ENCODE measurements at regions not wholly inside any gene's neighbourhood (a gene's known extent, or its start where the extent isn't known, plus 50 kb on each side); places are given as distances from the start of the nearest gene placed in this dataset.

DNA sequence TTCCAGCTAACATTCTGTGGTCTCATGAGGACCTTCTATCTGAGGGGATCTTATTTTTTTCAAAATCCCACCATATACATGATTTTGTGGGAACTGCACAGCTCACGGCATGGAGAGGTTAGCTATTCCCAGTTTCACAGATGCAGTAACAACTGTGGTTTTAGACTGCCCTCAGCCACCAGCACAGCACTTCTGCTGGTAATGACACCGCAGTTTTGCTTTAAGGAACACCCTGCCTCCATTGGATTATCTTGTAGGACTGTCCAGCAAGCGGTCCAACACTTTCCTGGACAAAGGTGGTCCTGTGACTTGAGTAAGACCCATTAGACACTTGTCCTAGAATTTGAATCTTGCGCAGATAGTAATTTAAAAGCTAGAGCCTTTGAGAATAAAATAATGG, 65.3 kb upstream of the SMNDC1 start:
- no peak for DNase-seq (ENCODE audit: low read depth in 2 of 2)
- no peak overlapping the region for H2AFZ ChIP-seq (ENCODE audit: low read length)
- no peaks in the 10 kb centered on the region for H4K20me1 ChIP-seq (ENCODE audit: control insufficient read depth, extremely low read depth, insufficient read depth, low read length)
- no peak overlapping the region for H3K4me3 ChIP-seq (replicated peaks in 1 of 4; ENCODE audit: control extremely low read depth in 1 of 4, insufficient read depth in 1 of 4, low read depth in 3 of 4, low read length in 4 of 4)
- H3K9me3 ChIP-seq (ENCODE audit: control insufficient read depth, insufficient read depth, low read depth, low read length): no peaks in the 10 kb centered on the region
- H3K79me2 ChIP-seq (ENCODE audit: control insufficient read depth, insufficient read depth, low read length): no peaks in the 10 kb centered on the region
- H3K27me3 ChIP-seq (ENCODE audit: control insufficient read depth, insufficient read depth, low read length): no peaks in the 10 kb centered on the region
- H3K4me2 ChIP-seq (ENCODE audit: extremely low read depth, insufficient read depth, low read length): no peak overlapping the region
- H3K9ac ChIP-seq (ENCODE audit: insufficient read depth, low read length): no peak overlapping the region
- H3K4me1 ChIP-seq (ENCODE audit: control insufficient read depth, extremely low read depth, insufficient read depth, low read length): peaks cover 4% of the 10 kb centered on the region
- TF ChIP-seq CTCF (conservative IDR thresholded peaks at IDR 0.05 in 1 of 2, IDR thresholded peaks at IDR 0.05 in 1 of 2; ENCODE audit: low read depth in 1 of 2, low read length in 2 of 2) (no peak), EZH2 (IDR thresholded peaks at IDR 0.05; ENCODE audit: low read length, missing control alignments) (no peak)
- no peak overlapping the region for H3K27ac ChIP-seq (ENCODE audit: insufficient read depth, low read length)
- H3K36me3 ChIP-seq (ENCODE audit: control insufficient read depth, insufficient read depth, low read length): no peaks in the 10 kb centered on the region

- DNase-seq (ENCODE audit: low read depth in 2 of 2): peak in 1 of 2 donors; percentile 70
- Histone ChIP-seq H3K9ac (ENCODE audit: insufficient read depth, low read length) (no peak overlapping the region), H3K4me3 (replicated peaks in 1 of 4; ENCODE audit: control extremely low read depth in 1 of 4, insufficient read depth in 1 of 4, low read depth in 3 of 4, low read length in 4 of 4) (no peak overlapping the region), H2AFZ (ENCODE audit: low read length) (no peak overlapping the region), H3K36me3 (ENCODE audit: control insufficient read depth, insufficient read depth, low read length) (no peaks in the 10 kb centered on the region), H3K27ac (ENCODE audit: insufficient read depth, low read length) (no peak overlapping the region), H3K4me2 (ENCODE audit: extremely low read depth, insufficient read depth, low read length) (no peak overlapping the region), H3K9me3 (ENCODE audit: control insufficient read depth, insufficient read depth, low read depth, low read length) (no peaks in the 10 kb centered on the region), H4K20me1 (ENCODE audit: control insufficient read depth, extremely low read depth, insufficient read depth, low read length) (no peaks in the 10 kb centered on the region), H3K79me2 (ENCODE audit: control insufficient read depth, insufficient read depth, low read length) (no peaks in the 10 kb centered on the region), H3K27me3 (ENCODE audit: control insufficient read depth, insufficient read depth, low read length) (no peaks in the 10 kb centered on the region), H3K4me1 (ENCODE audit: control insufficient read depth, extremely low read depth, insufficient read depth, low read length) (peaks cover 8% of the 10 kb centered on the region)
- TF ChIP-seq EZH2 (IDR thresholded peaks at IDR 0.05; ENCODE audit: low read length, missing control alignments) (no peak), CTCF (conservative IDR thresholded peaks at IDR 0.05 in 1 of 2, IDR thresholded peaks at IDR 0.05 in 1 of 2; ENCODE audit: low read depth in 1 of 2, low read length in 2 of 2) (no peak)
Observed at GRCh38 chr10:110372656-110373055, 67.9 kb upstream of the SMNDC1 start.

- H3K9ac ChIP-seq (ENCODE audit: insufficient read depth, low read length): no peak overlapping the region
- no peak overlapping the region for H3K4me2 ChIP-seq (ENCODE audit: extremely low read depth, insufficient read depth, low read length)
- peaks cover 6% of the 10 kb centered on the region for H3K4me1 ChIP-seq (ENCODE audit: control insufficient read depth, extremely low read depth, insufficient read depth, low read length)
Observed at GRCh38 chr10:110373059-110373458, 68.3 kb upstream of the SMNDC1 start.

More at GRCh38 chr10:110373059-110373458, 68.3 kb upstream of the SMNDC1 start:
- no peaks in the 10 kb centered on the region for H3K9me3 ChIP-seq (ENCODE audit: control insufficient read depth, insufficient read depth, low read depth, low read length)
- H2AFZ ChIP-seq (ENCODE audit: low read length): no peak overlapping the region
- no peaks in the 10 kb centered on the region for H4K20me1 ChIP-seq (ENCODE audit: control insufficient read depth, extremely low read depth, insufficient read depth, low read length)
- no peak overlapping the region for H3K4me3 ChIP-seq (replicated peaks in 1 of 4; ENCODE audit: control extremely low read depth in 1 of 4, insufficient read depth in 1 of 4, low read depth in 3 of 4, low read length in 4 of 4)
- DNase-seq (ENCODE audit: low read depth in 2 of 2): no peak
- no peak for TF ChIP-seq CTCF (conservative IDR thresholded peaks at IDR 0.05 in 1 of 2, IDR thresholded peaks at IDR 0.05 in 1 of 2; ENCODE audit: low read depth in 1 of 2, low read length in 2 of 2)
- H3K36me3 ChIP-seq (ENCODE audit: control insufficient read depth, insufficient read depth, low read length): no peaks in the 10 kb centered on the region
- no peaks in the 10 kb centered on the region for H3K27me3 ChIP-seq (ENCODE audit: control insufficient read depth, insufficient read depth, low read length)
- no peak overlapping the region for H3K27ac ChIP-seq (ENCODE audit: insufficient read depth, low read length)
- H3K79me2 ChIP-seq (ENCODE audit: control insufficient read depth, insufficient read depth, low read length): no peaks in the 10 kb centered on the region

Data from fibroblast of lung (primary cell).